Suppressor macrophage (primary cell): ENCODE measurements at regions not wholly inside any gene's neighbourhood (a gene's known extent, or its start where the extent isn't known, plus 50 kb on each side); places are given as distances from the start of the nearest gene placed in this dataset.
"Not testable (repeated sequence)": the region's sequence is repeated elsewhere in the genome, so short reads cannot be mapped to it uniquely, and the experiment has no call there.

Experiments
- DNase-seq, 4 experiments: peaks; one replicate each; pipeline ENCODE4 v3.0.0-alpha.2; 2020 to 2022

DNA sequence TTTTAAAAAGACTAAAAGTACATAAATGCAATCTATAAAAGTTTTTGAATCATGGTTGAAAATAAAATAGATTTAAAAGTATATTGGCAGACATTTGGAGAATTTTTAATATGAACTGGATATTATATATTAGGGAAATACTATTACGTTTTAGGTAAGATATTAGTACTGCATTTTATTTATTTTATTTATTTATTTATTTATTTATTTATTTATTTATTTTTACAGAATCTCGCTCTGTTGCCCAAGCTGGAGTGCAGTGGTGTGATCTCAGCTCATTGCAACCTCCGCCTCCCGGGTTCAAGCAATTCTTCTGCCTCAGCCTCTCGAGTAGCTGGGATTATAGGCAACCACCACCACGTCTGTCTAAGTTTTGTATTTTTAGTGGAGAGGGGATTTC, 890.1 kb upstream of the MANEA start:
- DNase-seq: not testable (repeated sequence)

DNA sequence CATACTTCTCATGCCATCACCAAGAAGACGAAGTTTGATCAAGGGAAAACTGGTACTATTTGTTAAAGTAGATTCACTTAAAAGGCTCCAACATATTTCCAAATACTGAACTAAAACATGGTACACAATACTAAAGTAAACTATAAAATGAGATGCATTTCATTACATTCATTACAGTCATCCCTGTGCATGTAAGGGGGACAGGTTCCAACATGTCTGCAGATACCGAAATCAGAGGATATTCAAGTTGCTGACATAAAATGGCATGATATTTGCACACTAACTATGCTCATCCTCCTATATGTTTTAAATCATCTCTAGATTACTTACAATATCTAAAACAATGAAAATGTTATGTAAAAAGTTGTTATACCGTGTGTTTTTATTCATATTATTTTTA, 893.9 kb upstream of the MANEA start:
- DNase-seq: no peak

DNA sequence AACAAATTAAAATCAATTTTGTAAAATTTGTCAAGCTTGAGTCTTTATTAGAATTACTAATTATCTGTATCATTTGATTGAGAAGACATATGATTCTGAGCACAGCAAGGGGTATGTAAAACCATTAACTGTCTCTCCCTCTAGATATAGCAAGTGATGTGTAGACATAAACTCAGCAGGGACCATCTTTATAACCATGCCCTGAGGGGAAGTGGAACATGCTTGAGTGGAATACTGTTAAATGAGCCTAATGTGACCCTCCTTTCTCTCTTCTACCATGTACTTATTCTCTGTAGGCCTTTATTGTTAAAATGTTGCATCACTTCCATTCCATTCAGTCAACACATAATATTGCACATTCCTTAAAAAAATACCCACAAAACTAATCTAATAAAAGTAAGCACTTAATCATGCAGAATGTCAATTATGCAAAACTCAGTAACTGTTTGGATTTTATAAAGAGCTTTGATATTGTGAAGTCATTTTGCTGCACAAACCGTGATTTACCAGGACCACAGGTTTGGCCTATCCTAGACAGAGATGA, 896.6 kb upstream of the MANEA start:
- no peak for DNase-seq

DNA sequence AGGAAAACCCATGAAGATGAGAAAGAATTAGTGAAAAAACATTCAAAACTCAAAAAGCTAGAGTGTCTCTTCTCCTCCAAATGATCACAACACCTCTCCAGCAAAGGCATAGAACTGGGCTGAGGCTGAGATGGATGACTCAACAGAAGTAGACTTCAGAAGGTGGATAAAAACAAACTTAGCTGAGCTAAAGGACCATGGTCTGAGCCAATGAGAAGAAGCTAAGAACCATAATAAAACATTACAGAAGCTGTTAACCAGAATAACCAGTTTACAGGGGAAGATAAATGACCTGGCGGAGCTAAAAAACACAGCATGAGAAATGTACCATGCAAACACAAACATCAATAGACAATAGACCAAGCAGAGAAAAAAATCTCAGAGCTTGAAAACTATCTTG, 904.1 kb upstream of the MANEA start:
- no peak for DNase-seq

DNA sequence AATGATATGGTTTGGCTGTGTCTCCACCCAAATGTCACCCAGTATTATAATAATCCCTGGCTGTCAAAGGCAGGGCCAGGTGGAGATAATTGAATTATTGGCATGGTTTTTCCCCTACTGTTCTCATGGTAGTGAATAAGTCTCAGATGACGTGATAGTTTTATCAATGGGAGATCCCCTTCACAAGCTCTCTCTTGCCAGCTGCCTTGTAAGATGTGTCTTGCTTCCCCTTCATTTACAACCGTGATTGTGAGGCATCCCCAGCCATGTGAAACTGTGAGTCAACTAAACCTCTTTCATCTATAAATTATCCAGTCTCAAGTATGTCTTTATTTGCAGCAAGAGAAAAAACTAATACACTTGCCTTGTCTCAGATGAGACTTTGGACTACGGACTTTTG, 907.3 kb upstream of the MANEA start:
- DNase-seq: no peak

DNA sequence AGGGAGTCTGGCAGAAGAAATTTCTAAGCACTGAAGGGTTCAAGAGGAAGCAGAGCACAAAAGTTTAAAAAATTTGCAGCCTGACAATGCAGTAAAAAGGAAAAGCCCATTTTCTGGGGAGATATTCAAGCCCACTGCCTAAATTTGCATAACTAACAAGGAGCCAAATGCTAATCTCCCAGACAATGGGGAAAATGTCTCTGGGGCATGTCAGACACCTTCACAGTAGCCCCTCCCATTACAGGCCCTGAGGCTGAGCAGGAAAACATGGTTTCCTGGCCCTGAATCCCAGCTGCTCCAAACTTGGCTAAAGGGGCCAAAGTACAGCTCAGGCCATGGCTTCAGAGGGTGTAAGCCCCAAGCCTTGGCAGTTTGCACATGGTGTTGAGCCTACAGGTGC, 908.5 kb upstream of the MANEA start:
- no peak for DNase-seq

DNA sequence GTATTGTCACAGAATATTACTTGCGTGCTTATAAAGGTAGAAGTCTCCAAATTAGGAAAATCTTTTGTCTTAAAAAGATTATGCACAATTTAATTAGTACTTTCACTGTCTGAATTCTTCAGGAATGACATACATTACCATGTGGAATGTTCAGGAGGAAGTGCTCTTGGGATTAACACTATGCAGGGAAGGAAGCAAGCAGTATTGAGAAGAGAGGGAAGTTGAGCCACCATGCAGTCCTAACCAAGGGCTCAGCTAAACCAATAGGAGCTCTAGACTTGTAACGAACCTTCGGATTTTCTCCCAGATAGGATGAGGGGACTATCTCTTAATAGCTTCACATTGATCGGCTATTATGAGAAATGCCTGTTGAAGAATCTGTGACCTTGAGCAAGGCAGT, 918.4 kb upstream of the MANEA start:
- no peak for DNase-seq

DNA sequence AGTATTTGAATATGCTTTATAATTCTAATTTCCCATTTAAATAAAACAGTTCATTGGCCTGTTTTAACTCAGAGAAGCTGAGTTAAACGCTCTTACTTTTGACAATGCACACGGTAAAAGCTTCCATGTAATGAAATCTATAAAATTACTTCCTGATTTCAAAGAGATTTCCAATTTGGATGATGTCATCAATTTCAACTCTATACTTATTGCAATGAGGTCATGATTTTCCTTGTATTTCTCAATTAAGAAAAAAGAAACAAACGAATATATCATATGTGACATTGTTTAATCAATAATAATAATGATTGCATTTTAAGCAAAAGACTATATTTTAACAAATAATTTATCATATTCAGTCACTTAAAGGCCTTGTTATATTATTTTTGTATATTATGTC, 926.1 kb upstream of the MANEA start:
- no peak for DNase-seq

DNA sequence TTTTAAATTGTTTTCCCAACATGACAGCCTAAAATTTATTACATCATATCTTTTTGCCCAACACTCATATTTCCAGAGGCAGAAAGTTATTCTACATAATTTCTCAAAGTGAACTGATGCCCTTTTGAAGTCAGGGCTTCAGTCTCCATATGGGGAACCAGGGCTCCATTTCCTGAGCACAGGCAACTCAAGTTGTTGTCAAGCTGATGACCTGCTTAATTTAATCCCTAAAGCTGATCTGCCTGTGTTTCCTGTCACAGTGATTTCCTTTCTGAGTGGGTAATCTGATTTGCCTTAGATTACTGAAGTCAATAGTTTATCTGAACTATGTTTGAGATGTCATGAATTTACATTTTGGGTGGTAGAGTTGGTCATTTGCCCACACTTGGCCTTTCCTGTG, 932.1 kb upstream of the MANEA start:
- DNase-seq: no peak

DNA sequence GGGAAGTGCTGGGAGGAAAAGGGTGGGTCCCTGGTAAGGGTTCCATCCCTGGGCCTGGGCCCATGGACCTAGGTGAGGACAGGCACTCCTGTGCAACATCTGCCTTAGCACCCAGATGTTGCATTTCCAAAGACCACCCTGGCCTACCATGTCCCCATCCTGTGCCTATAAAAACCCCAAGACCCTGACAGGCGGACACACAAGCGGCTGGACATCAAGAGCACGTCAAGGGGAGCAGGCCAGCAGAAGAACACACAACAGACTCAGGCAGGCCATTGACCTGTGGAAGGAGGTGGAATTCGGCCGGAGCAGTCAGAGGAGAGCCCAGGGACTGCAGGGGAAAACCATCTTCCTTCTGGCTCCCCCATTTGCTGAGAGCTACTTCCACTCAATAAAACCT, 937.8 kb upstream of the MANEA start:
- no peak for DNase-seq

DNA sequence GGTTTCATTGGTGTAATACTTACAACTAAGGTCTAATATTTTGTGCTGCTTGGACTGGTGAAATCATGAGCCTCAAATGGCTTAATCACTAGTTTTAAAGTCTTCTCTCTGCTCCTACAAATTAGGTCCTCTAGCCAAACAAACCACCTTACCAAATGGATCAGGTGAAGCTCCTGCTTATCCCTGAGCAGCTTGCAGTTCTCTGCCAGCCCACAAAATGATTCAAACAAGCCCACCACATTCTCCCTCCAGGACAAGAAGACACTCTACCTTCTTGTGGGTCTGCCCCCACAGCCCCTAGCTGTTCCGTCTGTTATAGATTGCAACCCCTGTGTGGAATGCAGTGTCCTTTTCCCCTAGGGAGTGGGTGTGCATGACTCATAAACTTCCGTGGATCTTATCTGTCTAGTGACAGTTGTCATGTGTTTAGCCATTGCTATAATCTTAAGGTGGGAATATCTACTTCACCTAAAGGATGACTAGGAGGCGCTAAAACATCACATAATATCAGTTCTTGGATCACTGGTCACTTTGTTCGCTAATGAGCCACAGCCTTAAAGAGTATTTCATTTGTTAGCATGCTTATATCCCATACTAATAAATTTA, 940.5 kb upstream of the MANEA start:
- no peak for DNase-seq

DNA sequence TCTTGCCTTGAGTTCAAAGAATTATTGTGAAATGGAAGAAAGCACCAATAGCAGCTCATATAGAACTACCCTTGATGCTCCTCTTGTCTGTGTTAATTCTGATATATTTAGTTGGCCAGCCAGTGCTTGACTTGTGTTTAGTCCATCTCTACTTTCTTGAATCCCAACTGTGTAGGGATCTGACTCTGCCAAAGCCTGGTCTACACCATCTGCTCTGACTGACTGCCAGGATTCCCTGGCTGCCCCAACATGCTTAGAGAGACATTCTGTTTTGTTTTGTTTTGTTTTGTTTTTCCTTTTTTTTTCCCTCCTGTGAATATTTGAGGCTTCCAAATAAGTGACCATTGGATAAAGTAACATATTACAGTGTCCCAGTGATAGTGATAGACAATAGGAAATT, 953.7 kb upstream of the MANEA start:
- DNase-seq: no peak

DNA sequence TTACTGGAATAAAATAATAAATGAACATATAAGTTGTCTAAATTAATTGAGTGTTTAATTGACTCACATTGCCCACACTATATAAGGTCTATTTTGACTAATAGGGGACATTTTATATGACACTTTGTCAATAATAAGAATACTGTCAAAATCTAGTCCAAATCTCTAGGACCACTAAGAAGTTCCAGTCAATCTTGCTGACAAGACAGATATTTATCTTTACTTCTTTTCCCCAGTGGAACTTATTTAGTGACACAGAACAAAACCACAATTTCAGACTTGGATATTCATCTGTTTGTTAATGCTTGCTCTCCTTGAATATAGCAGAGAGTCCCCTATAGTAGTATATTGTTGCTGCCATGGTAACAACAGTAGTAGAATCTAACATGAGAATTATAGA, 954.6 kb upstream of the MANEA start:
- no peak for DNase-seq

DNA sequence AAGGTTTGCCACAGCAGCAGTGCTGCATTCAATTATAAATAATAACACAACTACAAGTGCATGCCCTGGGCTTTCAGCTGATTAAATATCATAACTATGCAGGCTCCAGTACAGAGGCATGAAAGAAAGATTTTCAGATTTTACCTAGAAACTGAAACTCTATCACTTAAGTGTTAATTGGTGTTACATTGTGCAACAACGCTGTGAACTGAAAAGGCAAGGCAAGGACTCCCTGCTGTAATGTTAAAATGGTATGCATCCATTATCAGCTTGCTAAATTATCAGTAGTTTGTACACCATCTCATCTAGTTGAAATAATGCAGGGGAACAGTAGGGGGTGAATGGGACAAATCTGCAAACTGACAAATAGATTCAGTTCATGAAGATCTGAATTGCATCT, 976.7 kb upstream of the MANEA start:
- DNase-seq: no peak

DNA sequence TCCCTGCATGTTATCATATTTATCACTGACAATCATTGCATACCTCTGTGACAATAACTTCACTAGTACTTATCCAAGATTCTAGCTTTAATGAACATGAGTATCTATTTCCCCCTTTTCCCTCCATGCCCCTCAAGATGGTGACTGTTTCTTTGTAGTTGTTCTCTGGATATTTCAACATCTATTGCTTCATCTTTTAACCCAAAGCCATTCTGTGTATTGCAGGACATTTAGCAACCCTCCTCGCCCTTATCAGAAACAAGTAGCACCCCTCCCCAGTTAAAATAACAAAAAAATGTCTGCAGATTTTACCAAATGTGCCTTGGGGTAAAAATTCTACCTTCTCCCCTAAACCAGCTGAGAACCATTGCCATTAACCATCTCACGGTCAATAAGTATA, 979.8 kb upstream of the MANEA start:
- DNase-seq: no peak

DNA sequence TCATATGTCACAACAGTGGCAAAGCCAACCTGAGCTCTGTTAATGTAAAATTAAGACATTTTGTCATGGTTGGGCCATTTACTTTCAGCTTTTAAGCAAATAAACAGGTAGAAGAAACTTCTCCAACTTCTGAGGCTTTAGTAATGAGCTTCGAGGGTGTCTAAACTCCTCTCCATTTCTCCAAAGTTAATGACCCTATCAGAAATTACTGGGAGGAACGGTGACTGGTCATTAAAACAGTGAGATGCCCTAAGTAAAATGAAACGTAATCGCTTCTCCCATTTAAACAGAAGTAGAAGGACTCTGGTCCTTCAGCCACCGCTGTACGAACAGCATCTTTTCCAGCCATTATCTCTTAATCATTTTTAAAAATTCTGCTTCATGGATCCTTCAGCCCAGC, 986.9 kb upstream of the MANEA start:
- DNase-seq: no peak

DNA sequence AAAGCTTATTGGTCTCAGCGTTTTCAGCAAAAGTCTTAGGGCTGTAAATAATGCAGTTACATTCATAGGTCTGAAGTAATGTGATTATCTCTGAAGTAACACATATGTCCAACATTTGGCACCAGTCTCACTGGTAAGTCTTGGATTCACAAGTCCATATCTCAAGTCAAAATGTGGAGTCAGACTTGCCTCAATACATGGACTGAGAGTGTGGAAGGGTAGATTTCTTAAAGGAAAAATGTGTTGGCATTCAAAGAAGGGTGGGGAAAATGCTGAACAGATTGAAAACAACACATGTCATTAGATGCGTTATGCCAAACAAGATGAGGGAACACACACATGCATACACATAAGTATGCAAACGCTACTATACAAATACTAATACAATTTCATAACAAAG, 989.0 kb upstream of the MANEA start:
- no peak for DNase-seq

DNA sequence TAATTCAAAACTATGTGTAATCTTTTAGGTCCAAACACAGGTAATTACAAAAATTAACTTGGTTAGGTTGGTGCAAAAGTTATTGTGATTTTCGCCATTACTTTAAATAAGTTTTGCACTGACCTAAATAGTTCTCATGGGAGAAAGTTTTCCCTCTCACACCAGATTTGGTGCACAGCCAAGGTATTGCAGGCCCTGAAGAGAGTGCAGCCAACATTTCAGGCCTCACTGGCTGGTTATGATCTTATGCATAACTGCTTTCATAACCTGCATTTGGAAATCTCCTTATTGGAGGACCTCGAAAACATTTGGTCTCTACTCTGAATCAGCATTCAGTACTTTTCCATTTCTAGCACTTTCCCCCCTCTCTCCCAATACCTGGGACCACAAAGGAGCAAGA, 993.1 kb upstream of the MANEA start:
- no peak for DNase-seq

DNA sequence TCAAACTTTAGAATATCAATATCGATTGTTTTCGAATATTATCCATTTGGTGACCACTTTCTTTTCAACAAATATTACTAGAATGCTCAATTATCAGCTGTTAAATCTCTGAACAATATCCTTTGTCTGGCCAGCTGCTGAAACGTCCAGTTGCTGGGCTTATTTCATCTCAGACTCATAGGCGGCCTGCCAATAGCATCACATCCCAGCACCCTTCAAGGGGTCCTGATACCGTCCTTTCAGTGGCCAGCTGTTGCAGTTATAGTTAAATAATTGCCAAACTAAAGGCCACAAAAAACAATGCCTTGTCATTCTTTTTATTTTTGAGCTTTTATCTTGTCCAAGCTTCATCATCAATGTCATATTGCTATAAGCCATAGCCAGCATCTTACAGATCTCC, 1006.8 kb upstream of the MANEA start:
- no peak for DNase-seq

DNA sequence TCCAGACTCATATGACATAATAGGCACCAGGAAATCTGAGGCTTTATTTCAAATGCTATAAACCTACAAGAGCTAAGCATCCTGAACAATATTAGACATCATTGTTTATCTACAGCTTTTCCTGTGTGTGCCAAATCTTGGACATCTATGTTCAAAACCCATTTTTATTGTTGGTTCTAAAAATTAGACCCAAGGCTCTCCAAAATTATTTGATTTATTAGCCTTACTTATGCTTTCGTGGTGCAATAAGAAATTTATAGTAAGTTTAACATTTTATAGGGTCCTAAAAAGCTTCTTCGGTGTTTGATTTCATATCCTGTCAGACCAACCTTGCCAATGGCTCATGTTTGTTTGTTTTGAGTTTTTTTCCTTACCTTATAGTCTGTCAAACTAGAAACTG, 1014.5 kb upstream of the MANEA start:
- DNase-seq: no peak

DNA sequence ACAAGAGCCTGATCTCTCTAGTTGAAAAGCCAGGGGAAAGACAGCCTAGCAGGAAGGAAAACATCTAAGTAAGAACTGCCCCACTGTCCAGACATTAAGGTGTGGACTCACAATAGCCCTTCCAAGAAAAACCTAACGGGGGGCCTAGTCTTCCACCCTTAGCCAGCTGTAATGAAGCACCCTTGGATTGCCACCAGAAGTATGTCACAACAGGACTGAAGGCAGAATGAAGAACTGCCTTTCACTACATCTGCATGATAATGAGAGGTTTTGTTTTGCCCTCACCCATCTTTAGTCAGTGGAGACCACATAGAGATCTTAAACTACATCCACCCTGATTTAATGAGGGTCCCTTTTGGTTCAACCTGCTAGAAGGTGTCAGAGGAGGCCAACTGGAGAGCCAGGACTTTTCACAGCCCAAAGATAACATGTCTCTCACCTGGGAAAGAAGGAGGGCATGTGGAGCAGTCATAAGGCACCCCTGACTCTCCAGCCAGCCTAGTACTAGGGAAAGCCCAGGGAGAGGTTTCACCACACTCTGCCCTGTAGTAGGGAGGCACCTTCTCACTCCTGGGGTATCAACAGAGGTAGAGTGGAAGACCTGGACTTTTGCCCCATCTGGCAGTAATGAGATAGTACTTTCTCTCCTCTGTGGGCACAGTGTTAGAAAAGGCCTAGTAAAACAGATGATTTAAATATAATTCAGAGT, 1017.4 kb upstream of the MANEA start:
- no peak for DNase-seq

DNA sequence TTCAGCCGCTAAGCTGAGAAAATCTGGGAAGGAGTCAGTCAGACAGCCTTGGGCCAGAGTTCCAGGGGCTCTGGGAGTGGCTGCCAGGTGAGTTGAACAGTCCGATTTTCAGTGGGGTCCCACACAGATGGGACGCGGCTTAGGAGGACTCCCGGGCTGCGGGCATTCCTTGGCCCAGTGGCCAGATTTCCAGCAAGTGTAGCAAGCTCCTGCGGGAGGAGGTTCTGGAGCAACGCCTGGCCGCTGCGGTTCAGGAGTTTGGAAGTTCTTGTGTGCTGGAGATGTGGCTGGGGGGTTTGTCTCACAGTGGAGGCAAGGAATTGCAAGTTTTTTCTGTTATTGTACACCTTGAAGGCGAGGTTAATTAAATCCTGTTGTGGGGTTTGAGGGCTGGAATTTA, 1020.1 kb upstream of the MANEA start:
- not testable (repeated sequence) for DNase-seq

DNA sequence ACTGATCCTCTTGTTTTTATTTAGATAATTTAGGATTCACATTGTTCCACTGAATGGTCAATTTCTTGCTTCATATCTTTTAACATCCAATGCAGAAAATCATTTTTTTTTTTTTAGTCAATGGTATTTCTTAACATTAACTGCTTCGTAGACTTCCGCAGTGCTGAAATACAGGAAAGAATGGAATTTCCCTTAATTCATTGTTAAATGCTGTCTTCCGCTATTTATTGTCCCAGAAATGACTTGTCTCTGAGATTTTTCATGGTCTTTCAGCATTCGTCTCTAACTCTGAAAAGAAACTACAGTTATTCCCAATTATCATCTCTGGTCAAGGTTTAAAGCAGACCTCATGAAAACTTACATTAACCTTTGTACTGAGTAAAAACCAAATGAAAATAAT, 1029.1 kb upstream of the MANEA start:
- peak in 1 of 4 experiments; percentile 1 for DNase-seq

DNA sequence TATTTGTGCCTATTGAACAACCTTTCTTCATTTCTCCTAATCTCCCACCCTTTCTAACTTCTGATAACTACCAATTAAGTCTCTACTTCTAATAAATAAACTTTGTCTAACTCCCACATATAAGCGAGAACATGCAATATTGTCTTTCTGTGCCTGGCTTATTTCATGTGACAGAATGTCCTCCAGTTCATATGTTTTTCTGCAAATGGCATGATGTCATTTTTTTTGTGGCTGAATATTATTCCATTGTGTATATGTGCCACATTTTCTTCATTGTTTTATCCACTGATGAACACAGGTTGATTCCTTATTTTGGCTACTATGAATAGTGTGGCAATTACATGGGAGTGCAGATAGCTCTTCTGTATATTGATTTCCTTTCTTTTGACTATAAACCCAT, 1041.5 kb upstream of the MANEA start:
- no peak for DNase-seq
